HG02798 (cell line): ENCODE measurements at regions not wholly inside any gene's neighbourhood (a gene's known extent, or its start where the extent isn't known, plus 50 kb on each side); places are given as distances from the start of the nearest gene placed in this dataset.
"Not testable (repeated sequence)": the region's sequence is repeated elsewhere in the genome, so short reads cannot be mapped to it uniquely, and the experiment has no call there.

Source experiments
- ATAC-seq: cut with Tn5 transposase; IDR thresholded peaks from one replicate; pipeline ENCODE4 v1.9.1; 2021; ENCODE audit warnings: mild to moderate bottlenecking; ENCODE audit not compliant: unreplicated experiment, poor library complexity

GRCh38 chr14:58750321-58751269 is 112.8 kb downstream of the DACT1 start:
- ATAC-seq = no peak

- ATAC-seq = no peak
Observed at GRCh38 chr14:58751788-58752187, 114.0 kb downstream of the DACT1 start.

- no peak for ATAC-seq
Observed at GRCh38 chr14:58752289-58752688, 114.5 kb downstream of the DACT1 start.

- no peak for ATAC-seq
Observed at GRCh38 chr14:58752771-58753201, 115.0 kb downstream of the DACT1 start.

- no peak for ATAC-seq
Observed at GRCh38 chr14:58755031-58755925, 117.5 kb downstream of the DACT1 start.

- ATAC-seq = no peak
Observed at GRCh38 chr14:58760121-58760520, 122.4 kb downstream of the DACT1 start.

- no peak for ATAC-seq
Observed at GRCh38 chr14:58762629-58763028, 124.9 kb downstream of the DACT1 start.

- no peak for ATAC-seq
Observed at GRCh38 chr14:58763210-58763609, 125.4 kb downstream of the DACT1 start.

- no peak for ATAC-seq
Observed at GRCh38 chr14:58765418-58765831, 127.7 kb downstream of the DACT1 start.

- ATAC-seq = no peak
Observed at GRCh38 chr14:58765843-58766242, 128.1 kb downstream of the DACT1 start.

GRCh38 chr14:58769011-58769643 is 131.4 kb downstream of the DACT1 start:
- no peak for ATAC-seq

- ATAC-seq = no peak
Observed at GRCh38 chr14:58769771-58770170, 132.0 kb downstream of the DACT1 start.

GRCh38 chr14:58770491-58770982 is 132.8 kb downstream of the DACT1 start:
- no peak for ATAC-seq

GRCh38 chr14:58771016-58771415 is 133.3 kb downstream of the DACT1 start:
- no peak for ATAC-seq

- ATAC-seq = no peak
Observed at GRCh38 chr14:58772116-58772515, 134.4 kb downstream of the DACT1 start.

GRCh38 chr14:58772794-58773620 is 135.2 kb downstream of the DACT1 start:
- ATAC-seq = no peak

- ATAC-seq = no peak
Observed at GRCh38 chr14:58774531-58774930, 136.8 kb downstream of the DACT1 start.

- not testable (repeated sequence) for ATAC-seq
Observed at GRCh38 chr14:58775130-58775529, 137.4 kb downstream of the DACT1 start.

- no peak for ATAC-seq
Observed at GRCh38 chr14:58776516-58776915, 138.8 kb downstream of the DACT1 start.
